Stimulated activated CD4-positive, alpha-beta T cell treated with anti-CD3 and anti-CD28 coated beads, Interleukin-15, amount 100 ng/mL, for 48 hours (primary cell): ENCODE measurements at regions not wholly inside any gene's neighbourhood (a gene's known extent, or its start where the extent isn't known, plus 50 kb on each side); places are given as distances from the start of the nearest gene placed in this dataset.

Experiments used
- DNase-seq, 2 donors: peaks; one replicate each; pipeline ENCODE4 v3.0.0-alpha.2; 2020; ENCODE audit warnings: low read depth in 2 of 2

DNA sequence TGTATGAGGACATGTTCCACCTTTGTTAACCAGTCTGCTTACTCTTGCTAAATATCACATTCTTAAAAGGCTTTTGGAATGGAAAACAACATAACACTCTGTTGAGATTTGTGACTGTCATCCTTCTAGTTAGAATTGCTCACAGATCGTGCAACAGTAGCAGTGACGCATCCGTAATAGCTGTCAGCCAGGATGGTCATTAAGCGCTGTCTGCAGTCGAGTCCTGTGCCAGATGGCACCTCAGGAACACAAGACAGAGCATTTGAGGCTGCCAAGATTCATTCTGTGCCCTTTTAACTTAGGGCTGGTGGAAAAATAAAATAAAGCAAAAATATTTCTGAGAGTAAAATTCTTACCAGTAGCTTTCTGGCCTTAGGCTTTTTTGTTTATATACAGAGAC is 348.6 kb downstream of the ANKRD7 start:
- DNase-seq: no peak

DNA sequence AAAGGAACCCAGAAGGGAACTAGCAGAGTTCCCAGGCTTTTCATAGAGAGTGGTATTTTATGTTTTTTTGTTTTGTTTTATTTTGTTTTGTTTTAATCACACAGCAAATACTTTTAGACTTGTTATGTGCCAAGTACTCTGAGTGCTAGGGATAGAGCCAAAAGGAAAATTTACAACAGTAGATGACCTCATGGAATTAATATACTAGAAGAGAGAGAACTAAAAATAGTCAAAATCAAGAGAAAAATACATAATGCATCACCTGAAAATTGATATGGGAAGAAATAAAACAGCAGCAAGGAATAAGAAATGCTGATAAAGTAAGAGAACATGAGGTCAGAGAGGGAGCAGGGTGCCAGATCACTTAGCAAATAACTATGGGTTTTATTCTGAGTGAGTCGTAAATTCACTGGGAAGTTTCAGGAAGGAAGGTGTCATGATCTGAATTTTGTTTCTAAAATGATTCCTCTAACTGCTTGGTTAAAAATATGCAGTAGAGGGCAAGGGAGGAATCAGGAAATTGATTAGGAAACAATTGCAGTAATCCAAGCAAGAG is 351.0 kb downstream of the ANKRD7 start:
- no peak for DNase-seq

DNA sequence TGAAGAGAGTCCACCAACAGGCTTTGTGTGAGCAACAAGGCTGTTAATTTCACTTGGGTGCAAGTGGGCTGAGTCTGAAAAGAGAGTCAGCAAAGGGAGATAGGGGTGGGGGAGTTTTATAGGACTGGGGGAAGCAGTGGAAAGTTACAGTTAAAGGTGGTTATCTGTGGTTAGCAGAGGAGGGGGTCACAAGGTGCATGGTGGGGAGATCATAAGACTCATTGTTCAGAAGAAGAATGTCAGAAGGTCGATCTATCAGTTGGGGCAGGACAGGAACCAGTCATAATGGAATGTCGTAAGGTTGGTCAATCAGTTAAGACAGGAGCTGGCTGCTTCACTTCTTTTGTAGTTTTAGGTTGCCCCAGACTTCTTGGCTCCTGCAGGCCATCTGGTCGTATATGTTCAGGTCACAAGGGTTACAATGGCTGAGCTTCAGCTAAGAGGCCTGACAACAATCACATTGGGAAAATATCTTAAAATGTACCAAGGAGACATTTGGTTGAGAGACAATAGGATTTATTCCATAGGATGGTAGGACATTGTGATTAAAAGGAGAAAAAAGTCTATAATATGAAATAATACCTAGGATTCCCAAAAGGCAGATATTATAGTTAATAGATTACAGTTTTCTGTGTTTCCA is 356.4 kb downstream of the ANKRD7 start:
- DNase-seq: no peak

DNA sequence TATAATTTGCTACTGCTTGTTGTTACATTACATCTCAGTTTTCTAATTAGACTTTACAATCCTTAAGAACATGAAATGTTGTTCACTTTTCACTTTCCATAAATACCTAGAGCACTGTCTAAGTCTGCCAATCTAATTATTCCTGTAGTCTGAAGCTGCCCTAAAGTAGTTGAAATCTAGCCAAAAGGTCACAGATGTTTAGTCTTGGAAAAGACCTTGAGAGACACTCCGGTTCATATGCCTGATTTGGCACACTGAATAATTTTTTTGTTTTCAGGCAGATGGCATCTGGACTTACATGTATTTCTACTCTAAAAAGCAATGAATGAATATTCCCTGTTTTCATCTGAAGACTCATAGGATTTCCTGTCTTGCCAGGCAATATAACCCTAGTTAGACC is 359.1 kb downstream of the ANKRD7 start:
- no peak for DNase-seq

DNA sequence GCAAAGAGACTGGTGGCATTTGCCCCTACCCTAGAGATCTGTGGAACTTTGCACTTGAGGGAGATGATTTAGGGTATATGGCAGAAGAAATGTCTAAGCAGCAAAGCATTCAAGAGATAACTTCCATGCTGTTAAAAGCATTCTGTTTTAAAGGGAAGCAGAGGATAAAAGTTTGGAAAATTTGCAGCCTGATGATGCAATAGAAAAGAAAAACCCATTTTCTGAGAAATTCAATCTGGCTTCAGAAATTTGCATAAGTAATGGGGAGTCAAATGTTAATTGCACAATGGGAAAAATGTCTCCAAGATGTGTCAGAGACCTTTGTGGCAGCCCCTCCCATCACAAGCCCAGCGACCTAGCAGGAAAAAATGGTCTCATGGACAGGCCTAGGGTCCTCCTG is 361.7 kb downstream of the ANKRD7 start:
- DNase-seq: no peak

DNA sequence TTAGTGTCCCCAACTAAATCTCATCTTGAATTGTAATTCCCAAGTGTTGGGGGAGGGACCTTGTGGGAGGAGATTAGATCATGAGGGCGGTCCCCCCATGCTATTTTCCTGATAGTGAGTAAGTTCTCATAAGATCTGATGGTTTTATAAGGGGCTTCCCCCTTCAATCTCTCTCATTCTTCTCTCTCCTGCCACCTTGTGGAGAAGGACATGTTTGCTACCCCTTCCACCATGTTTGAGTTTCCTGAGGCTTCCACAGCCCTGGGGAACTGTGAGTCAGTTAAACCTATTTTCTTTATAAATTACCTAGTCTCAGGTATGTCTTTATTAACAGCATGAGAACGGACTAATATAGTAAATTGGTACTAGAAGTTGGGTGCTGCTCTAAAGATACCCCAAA is 365.6 kb downstream of the ANKRD7 start:
- no peak for DNase-seq

DNA sequence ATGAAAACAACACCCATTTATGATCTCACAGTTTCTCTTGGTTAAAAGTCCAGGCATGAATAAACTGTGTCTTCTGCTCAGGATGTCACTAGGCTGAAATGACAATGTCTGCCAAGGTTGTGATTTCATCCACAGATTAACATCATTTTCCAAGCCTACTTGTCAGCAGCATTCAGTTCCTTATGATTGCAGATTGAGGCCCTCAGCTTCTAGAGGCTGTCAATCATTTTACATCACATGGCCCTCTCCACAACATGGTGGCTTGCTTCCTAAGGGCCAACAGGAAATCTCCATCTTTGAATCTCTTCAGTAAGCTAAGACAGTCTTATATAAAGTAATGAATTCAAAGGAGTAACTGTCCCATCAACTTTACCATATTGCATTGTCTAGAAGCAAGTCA is 377.6 kb downstream of the ANKRD7 start:
- no peak for DNase-seq

DNA sequence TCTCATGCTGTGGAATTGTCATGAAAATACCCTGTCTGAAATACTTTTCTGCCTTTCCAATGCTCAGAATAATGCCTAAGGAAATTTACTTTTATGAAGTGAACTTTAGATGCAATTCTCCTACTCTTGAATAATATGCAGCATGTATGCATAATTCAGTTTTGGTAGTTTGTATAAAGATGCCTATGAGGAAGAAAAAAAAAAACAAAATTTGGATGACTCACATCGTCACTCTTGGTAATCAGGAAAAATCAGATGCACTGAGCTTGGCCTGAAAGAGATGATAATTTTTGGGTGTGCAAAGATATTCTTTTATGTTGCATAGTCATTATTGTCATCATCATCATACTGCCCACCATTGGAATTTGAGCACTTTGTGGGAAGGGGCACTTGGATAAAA is 382.1 kb downstream of the ANKRD7 start:
- DNase-seq: no peak

DNA sequence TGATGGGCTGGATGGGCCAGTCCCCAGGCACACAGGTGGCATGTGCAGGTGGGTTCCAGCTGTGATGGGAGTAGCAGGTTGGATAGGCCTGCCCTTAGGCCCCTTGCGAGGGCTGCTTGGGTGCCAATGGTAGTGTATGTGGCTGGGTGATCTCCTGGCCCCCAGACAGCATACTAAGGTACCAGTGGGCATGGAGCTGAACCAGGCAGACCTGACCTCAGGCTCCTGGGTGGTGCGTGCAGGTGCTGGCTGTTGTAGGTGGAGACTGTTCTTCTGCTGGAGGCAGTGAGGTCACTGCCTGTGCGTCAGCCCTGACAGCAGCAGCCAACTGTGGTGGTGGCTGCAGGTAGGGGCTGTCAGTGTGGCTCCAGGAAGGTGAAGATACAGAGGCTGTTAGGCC is 384.7 kb downstream of the ANKRD7 start:
- no peak for DNase-seq

DNA sequence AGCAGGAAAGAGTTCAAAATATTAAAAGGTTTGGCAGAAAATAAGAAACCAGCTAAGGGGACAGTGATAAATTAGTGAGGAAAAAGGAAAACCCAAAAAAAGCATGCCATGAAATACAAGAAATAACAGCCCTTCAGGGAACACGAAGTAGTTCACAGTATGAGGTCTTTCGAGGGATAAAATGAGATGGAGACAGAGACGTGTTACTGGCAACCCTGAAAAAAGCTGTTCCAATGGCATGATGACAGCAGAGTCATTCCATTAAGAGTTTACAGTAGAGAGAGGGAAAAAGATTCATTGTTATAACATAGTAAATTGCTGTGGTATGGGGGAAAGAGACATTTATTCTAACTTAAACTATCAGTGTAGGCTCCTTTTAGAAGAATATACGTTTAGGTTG is 391.2 kb downstream of the ANKRD7 start:
- no peak for DNase-seq

DNA sequence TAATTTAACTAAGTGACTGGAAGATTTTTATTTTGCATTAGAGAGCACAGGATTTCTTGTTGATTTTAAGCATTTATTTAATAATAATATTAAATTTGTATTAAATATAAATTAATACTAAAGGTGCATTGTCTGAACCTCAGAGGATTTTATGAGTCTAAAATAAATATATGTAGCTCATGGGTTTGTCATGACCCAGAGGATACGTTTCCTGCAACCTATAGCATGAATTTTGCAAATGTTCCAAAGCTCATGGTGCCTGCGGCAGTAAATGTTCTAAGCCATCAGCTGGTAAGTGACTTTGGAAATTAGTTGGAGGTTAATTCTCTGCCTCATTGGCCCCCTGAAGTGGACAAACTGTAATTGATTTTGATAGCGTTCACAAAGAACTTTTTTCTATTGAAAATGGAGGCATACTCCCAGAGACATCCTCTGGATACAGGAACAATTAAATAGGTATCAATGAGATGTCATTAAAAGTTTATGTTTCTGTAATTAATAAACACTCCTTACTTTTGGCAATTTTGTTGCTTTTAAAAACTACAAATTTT is 397.4 kb downstream of the ANKRD7 start:
- no peak for DNase-seq

DNA sequence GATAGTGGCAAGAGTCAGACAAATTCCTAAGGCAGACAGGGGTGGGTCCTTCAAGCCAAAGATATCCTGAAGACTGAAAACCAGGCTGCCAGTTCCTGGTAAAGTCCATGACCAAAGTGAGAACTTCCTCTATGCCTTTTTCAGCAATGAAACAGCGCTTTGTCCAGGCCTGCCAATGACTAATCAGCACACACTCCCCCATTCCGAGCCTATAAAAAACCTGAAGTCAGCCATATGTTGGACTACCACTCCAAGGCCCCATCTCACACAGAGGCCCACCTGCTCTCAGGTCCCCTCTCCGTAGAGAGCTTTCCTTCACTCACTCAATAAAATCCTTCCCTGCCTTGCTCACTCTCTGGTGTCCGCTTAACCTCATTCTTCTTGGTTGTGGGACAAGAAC is 402.2 kb downstream of the ANKRD7 start:
- DNase-seq: no peak

DNA sequence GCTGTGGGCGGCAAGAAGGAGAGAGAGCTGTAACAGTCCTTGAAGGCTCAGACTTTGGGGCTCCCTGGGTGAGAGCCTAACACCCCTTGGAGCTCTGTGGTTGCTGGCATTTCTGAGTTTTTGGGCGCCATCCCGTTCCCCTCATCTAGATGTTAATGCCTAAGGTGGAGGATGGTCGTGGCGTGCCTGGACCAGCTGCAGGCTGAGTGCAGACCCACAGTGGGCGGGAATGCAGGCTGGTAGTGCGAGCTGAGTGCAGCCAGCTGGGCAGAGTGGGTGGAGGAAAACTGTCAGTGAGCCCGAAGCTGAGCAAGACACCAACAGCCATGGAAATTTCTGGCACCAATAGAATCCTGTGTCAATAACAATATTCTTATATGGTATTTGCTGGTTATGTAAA is 403.0 kb downstream of the ANKRD7 start:
- DNase-seq: no peak

DNA sequence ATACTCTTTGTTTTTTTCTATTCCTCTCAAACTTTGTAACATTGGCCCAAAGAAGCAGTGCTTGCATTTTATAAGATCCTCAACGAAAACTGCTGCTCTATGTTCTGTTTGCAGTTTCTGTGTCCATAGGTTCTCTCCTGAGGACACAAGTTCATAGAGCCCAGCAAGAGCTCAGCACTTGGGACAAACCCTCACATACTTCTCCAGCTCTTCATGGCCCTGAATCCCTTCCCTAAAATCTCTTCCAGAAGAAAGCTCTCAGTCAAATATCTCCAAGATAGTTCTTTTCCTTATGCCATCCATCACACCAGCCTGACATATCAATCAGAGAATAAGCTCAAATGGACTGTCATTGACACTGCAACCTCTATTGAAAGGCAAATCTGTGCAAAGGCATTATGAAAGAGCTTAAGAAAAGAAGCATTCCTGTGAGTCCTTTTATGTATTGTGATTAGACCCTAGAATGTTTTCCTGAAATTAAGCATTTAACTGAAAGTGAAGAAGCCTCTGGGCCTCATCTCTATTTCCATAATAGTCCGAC is 405.5 kb downstream of the ANKRD7 start:
- no peak for DNase-seq

DNA sequence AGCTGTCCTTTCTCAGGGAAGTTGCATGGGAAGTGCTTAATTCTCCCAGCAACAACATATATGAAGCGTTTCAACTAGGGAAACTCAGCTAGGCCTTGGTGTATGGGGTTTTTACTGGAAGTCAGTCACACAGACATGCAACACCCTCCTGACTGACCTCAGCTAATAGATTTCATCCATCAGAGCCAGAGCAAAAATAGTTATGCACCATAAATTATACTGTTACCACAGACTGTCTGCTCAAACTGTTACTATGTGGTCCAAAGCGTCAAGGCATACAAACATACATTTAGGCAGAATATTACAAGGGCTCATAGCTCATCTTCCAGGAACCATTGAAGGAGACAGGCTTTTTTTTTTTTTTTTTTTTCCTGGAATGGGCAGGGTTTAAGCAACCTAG is 417.9 kb downstream of the ANKRD7 start:
- no peak for DNase-seq

DNA sequence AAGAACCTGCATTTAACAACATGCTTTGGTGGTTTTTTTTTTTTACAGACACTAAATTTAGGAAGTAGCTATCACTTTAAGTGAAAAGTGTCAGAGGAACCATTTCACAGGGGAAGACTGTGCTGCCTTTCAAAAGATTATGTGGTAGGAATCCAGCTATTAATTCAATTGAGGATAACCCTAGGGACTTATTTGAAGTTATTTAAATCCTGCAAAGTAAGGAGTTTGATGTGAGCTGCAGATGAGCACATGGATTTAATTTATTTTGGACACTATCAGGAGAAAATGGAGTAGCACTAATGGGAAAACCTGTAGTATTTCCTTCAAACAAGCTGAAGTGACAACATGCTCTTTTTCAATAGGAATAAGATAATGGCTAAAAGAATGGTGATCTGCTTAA is 419.8 kb downstream of the ANKRD7 start:
- DNase-seq: no peak

DNA sequence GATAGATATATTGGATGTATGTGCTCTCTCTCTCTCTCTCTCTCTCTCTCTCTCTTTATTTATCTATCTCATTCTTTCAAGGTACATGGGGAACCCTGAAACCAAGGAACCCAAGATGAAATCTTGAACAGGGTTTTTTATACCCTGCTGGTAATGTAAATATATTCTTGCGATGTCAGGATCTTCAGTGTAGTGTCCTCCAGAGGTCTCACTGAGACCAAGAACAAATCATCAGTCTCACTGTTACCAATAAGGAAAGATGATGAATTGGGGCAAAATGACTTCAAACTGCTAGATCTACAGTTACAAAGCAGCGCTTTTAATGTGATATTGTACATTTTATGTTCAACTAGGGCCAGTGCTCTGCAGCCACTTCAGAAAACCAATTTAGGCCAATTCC is 423.5 kb downstream of the ANKRD7 start:
- DNase-seq: no peak

DNA sequence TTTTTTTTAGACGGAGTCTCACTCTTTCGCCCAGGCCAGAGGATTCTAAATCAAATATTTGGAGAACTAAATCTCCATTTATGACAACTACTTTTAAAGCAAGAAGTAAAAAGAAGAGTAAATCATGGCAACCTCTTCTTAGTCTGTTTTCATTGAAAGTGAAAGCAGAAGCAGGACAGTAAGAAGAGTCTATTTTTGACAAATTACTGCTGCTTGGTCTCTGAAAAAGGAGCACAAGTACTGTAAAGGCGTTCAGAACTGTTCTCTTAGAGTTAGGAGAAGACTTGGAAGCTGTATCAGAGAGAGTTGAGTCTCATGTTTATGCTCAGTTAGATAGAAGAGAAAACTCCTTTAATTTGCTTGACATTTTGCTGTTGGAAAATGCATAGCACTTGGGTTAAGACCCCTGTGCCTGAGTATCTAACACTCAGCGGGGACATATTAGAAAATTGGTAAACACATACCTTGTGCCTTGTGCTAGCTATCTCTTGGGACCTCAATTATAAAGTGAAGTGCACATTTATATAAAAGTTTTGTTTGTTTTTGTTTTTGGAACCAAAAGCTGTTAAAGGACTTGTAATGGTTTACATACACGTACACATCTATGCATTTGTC is 433.0 kb downstream of the ANKRD7 start:
- no peak for DNase-seq

DNA sequence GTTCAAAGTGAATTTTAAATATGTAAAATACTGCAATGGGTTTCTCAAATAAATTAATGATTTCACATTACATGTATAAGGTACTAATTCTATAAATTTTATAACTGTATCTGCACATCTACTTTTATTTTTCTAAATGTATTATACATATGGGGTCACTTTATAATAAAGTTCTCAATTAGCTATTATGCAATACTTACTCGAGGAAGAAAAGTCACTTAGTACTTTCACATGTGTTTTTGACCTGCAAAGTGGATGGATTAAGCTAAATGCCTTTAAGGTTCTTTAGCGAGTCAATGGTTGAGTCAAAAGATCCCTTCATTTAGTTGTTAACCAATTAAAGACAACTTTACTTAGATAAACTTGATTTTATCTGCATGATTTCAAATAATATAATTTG is 437.8 kb downstream of the ANKRD7 start:
- DNase-seq: no peak

DNA sequence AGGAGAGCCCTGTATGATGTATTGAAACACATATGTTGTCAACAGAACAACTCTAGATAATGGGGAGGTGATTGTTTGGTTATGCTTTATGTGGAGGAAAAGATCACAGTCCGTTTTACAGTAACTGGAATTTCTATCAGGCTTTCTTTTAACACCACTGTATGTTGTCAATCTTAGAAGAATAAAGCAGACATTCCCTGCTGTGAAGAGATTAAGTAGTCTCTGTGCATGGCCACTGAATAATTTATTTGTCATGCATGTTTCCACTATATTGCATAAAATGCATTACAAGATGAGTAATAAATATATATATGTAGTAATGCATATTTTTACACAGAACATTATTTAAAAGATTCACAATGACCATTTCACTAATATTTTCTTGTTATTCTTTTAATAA is 440.0 kb downstream of the ANKRD7 start:
- DNase-seq: no peak

DNA sequence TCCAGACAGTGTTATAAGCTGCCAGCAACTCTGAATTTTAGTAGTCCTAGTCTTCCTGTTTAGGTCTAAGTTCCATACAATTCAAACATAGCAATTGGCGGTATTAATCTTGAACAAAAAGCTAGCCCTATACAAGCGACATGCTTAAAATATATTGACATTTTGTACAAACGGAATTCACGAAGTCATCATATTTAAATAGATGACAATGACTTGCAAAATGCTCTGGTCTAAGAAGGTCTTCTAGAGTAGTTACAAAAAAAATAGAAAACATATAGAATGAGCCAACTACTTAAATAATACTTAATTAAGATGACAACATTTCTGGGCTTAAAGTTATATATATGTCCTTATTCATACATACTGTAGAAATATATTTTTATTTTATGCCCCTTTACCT is 446.6 kb downstream of the ANKRD7 start:
- no peak for DNase-seq

DNA sequence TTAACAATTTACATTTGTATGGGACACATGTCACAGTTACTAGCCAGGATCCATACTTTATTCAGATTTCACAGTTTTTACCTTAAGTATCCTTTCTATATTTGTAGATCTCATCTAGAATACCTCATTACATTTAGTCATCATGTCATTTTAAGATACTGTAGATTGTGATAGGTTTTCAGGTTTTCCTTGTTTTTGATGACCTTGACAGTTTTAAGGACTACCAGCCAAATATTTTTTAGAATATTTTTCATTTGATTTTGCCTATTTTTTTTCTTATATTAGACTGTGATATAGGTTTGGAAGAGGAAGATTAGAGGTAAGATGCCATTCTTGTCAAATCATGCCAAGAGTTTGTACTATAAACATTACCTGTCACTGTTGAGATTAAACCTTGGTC is 460.3 kb downstream of the ANKRD7 start:
- DNase-seq: no peak

DNA sequence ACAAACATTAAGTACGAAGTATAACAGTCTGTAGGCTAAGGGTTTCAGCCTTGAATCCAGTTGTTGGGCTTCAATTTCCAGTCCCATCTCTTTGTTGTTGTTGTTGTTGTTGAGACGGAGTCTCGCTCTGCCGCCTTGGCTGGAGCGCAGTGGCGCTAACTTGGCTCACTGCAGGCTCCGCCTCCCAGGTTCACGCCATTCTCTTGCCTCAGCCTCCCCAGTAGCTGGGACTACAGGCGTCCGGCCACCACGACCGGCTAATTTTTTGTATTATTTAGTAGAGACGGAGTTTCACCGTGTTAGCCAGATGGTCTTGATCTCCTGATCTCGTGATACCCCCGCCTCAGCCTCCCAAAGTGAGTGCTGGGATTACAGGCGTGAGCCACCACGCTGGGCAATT is 464.9 kb downstream of the ANKRD7 start:
- no peak for DNase-seq
